ENCODE measurements at regions not wholly inside any gene's neighbourhood (a gene's known extent, or its start where the extent isn't known, plus 50 kb on each side); places are given as distances from the start of the nearest gene placed in this dataset.

- no peak for DNase-seq
Measured at GRCh38 chr2:5921081-5921642, 229.0 kb downstream of the SOX11 start.

GRCh38 chr2:5923957-5924945, 232.1 kb downstream of the SOX11 start:
- no peak for DNase-seq

GRCh38 chr2:5925604-5926003, 233.4 kb downstream of the SOX11 start:
- no peak for DNase-seq

- DNase-seq = no peak
Measured at GRCh38 chr2:5926871-5927512, 234.8 kb downstream of the SOX11 start.

- DNase-seq = peak; percentile 48
Measured at GRCh38 chr2:5932556-5933469, 240.6 kb downstream of the SOX11 start.

- no peak for DNase-seq
Measured at GRCh38 chr2:5933669-5934068, 241.5 kb downstream of the SOX11 start.

- no peak for DNase-seq
Measured at GRCh38 chr2:5937321-5937720, 245.1 kb downstream of the SOX11 start.

GRCh38 chr2:5937851-5938565, 245.8 kb downstream of the SOX11 start:
- no peak for DNase-seq

GRCh38 chr2:5938566-5938896, 246.3 kb downstream of the SOX11 start:
- no peak for DNase-seq

- no peak for DNase-seq
Measured at GRCh38 chr2:5939553-5939952, 247.4 kb downstream of the SOX11 start.

GRCh38 chr2:5940596-5941535, 248.7 kb downstream of the SOX11 start:
- no peak for DNase-seq

GRCh38 chr2:5942204-5942603, 250.0 kb downstream of the SOX11 start:
- no peak for DNase-seq

GRCh38 chr2:5945742-5946141, 253.6 kb downstream of the SOX11 start:
- no peak for DNase-seq

- no peak for DNase-seq
Measured at GRCh38 chr2:5946225-5947115, 254.3 kb downstream of the SOX11 start.

- no peak for DNase-seq
Measured at GRCh38 chr2:5950736-5951135, 258.6 kb downstream of the SOX11 start.

- DNase-seq = no peak
Measured at GRCh38 chr2:5951471-5951870, 259.3 kb downstream of the SOX11 start.

GRCh38 chr2:5953525-5953924, 261.3 kb downstream of the SOX11 start:
- DNase-seq = no peak

GRCh38 chr2:5954509-5954908, 262.3 kb downstream of the SOX11 start:
- DNase-seq = no peak

- DNase-seq = no peak
Measured at GRCh38 chr2:5955921-5956320, 263.7 kb downstream of the SOX11 start.
